MCF 10A (cell line): ENCODE measurements at regions not wholly inside any gene's neighbourhood (a gene's known extent, or its start where the extent isn't known, plus 50 kb on each side); places are given as distances from the start of the nearest gene placed in this dataset.

Experiments used
- BruUV-seq: library from RNA; stranded (reverse); fragments of 400-500 nt; replicated peaks from 2 replicates; lab custom pipeline; 2021; lab: Mats Ljungman, UMichigan
- CTCF ChIA-PET: fragments of 300-600 bp; sonication (Branson Sonifier 250); formaldehyde crosslinking; extraction: SDS; loops from one replicate; lab custom pipeline; 2021; ENCODE audit warnings: antibody characterized with exemption, inconsistent platforms; lab: Yijun Ruan, JAX
- POLR2A ChIA-PET: fragments of 300-600, 350-650 bp; sonication (Branson Sonifier 250); formaldehyde crosslinking; extraction: SDS; loops from one replicate; lab custom pipeline; 2020; ENCODE audit warnings: antibody characterized with exemption, inconsistent platforms; lab: Yijun Ruan, JAX
- DNase-seq: peaks from one replicate; pipeline ENCODE4 v3.0.0-alpha.2; 2018; ENCODE audit not compliant: unreplicated experiment
- H3K27ac Mint-ChIP-seq: one replicate; pipeline ENCODE4 v1.8.0; 2022; ENCODE audit warnings: mild to moderate bottlenecking, low read depth, mixed read lengths; ENCODE audit not compliant: unreplicated experiment
- H3K27me3 Mint-ChIP-seq: one replicate; pipeline ENCODE4 v1.8.0; 2022; ENCODE audit warnings: mixed read lengths; ENCODE audit not compliant: insufficient read depth, unreplicated experiment
- H3K36me3 Mint-ChIP-seq: one replicate; pipeline ENCODE4 v1.8.0; 2022; ENCODE audit warnings: mild to moderate bottlenecking, moderate library complexity, mixed read lengths; ENCODE audit not compliant: insufficient read depth, unreplicated experiment
- H3K4me1 Mint-ChIP-seq: one replicate; pipeline ENCODE4 v1.8.0; 2022; ENCODE audit warnings: mixed read lengths; ENCODE audit not compliant: insufficient read depth, unreplicated experiment
- H3K4me3 Mint-ChIP-seq: one replicate; pipeline ENCODE4 v1.8.0; 2022; ENCODE audit warnings: mild to moderate bottlenecking, moderate library complexity, mixed read lengths; ENCODE audit not compliant: unreplicated experiment
- H3K9me3 Mint-ChIP-seq: one replicate; pipeline ENCODE4 v1.8.0; 2022; ENCODE audit warnings: mixed read lengths; ENCODE audit not compliant: unreplicated experiment
- intact Hi-C: fragments of 100-400 bp; cut with micrococcal nuclease; formaldehyde crosslinking; loops from 2 replicates; pipeline ENCODE4 v1.14.1; 2022
- TF ChIP-seq, protein P1 (sequence below): fragments of 200-600 bp; IDR thresholded peaks from one replicate; pipeline ENCODE4 v1.8.0; 2022; ENCODE audit warnings: antibody characterized with exemption, mild to moderate bottlenecking; ENCODE audit not compliant: unreplicated experiment

DNA sequence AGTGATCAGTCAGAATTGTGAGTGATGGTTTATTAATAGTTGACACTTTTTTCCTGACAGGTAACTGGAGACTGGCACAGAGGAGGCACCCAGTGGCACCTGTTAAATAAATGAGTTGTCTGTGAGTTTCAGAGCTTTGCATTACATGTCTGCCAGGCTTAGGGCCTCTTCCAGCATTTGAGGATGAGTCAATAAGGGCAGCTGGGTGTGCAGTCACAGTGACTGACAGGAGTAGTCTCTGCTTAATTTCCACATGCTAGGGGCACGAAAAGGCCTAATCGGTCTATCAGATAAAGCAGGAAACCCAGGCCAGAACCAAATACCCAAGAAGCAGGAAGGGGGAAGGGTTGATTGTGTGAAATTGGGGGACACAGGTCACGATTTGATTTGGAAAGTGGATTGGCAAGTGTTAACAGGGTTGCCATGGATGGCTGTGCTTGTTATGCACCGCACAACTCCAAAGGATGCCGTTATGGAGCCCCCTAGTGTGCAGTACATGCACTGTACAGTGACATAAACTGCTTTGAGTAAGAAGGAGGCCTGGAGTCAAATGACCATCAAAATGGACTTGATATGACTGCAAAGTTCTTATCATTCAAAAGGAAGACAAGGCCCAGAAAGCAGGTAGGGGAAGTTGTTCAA lies 111.9 kb upstream of the GGTLC1 start:
- CTCF ChIA-PET = interaction anchor here (0.6 to 0.9 kb wide), 4 partner anchors 19 to 474 kb away, joined by 3 read pairs; no protein-coding TSS in a partner anchor
- Mint-ChIP-seq H3K9me3 (peaks cover 26% of the 10 kb centered on the region), H3K36me3 (peaks cover 5% of the 10 kb centered on the region), H3K4me3 (no peak overlapping the region), H3K27ac (no peak overlapping the region), H3K27me3 (no peaks in the 10 kb centered on the region), H3K4me1 (no peaks in the 10 kb centered on the region)
- BruUV-seq = no TSS peak
- POLR2A ChIA-PET = no interaction called here
- peak; percentile 28 for DNase-seq
- TF ChIP-seq, protein P1, sequence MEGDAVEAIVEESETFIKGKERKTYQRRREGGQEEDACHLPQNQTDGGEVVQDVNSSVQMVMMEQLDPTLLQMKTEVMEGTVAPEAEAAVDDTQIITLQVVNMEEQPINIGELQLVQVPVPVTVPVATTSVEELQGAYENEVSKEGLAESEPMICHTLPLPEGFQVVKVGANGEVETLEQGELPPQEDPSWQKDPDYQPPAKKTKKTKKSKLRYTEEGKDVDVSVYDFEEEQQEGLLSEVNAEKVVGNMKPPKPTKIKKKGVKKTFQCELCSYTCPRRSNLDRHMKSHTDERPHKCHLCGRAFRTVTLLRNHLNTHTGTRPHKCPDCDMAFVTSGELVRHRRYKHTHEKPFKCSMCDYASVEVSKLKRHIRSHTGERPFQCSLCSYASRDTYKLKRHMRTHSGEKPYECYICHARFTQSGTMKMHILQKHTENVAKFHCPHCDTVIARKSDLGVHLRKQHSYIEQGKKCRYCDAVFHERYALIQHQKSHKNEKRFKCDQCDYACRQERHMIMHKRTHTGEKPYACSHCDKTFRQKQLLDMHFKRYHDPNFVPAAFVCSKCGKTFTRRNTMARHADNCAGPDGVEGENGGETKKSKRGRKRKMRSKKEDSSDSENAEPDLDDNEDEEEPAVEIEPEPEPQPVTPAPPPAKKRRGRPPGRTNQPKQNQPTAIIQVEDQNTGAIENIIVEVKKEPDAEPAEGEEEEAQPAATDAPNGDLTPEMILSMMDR = no peak
- intact Hi-C loops = no loop called here

DNA sequence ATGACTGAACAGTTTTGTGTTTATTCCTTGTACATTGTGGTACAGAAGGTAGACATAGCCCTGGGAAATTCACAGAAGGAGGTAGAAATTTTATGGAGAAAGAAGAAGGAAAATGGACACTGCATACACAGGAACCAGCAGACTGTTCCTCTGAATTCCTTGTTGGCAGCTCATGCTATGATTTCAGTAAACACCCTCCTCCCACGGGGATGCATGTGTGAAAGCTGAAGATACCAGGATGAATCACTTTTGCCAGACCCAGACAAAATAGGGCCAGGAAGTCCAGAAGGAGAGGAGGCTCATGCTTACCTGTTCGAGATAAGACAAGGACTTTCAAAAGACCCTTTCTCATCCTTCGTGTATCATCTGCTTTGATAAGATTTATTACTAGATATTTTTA lies 110.3 kb upstream of the GGTLC1 start:
- no peaks in the 10 kb centered on the region for H3K4me1 Mint-ChIP-seq
- ChIA-PET CTCF (interaction anchor here (2.0 kb wide), 1 partner anchor 161 kb away, joined by 4 read pairs; no protein-coding TSS in a partner anchor), POLR2A (interaction anchor here (0.7 kb wide), 1 partner anchor 695 kb away, joined by 3 read pairs; no protein-coding TSS in a partner anchor)
- no peaks in the 10 kb centered on the region for H3K27me3 Mint-ChIP-seq
- no peak overlapping the region for H3K27ac Mint-ChIP-seq
- H3K9me3 Mint-ChIP-seq = peaks cover 38% of the 10 kb centered on the region
- TF ChIP-seq, protein P1 = no peak
- DNase-seq = no peak
- BruUV-seq = no TSS peak
- intact Hi-C loops = no loop called here
- peaks cover 5% of the 10 kb centered on the region for H3K36me3 Mint-ChIP-seq
- H3K4me3 Mint-ChIP-seq = no peak overlapping the region

DNA sequence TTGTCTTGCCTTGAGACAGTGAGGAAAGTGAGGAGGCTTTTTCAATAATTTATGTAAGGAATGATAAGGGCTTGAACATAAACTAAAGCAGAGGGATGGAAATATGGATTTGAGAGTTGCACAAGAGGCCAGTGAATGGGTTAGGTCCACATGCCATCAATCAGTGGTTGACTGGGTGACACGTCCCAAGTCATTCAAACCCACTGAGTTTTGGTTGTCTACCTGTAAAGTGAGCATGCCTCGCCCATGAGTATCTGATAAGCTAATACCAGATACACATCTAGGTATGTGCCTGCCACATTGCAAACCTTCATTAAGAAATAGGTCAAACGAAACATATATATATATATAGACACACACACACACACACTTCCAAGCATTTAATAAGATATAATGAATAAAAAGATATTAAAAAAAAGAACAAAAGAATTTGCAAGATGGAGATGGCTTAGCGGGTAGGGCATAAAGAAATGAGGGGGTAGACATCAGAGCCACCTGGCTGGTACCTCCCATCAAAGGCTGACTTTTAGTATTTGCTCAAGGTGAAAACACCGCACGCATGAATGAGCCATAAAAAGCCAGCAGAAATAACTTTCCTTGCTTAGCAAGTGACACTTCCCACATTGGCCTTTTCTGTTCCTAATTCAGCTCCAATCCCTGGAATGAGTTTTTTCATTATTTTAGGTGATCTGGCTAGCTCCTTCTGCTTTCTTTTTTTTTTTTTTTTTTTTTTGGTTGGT lies 109.1 kb upstream of the GGTLC1 start:
- CTCF ChIA-PET = interaction anchor here (2.0 kb wide), 1 partner anchor 160 kb away, joined by 4 read pairs; no protein-coding TSS in a partner anchor
- POLR2A ChIA-PET = no interaction called here

More for the DNA sequence above, 109.1 kb upstream of the GGTLC1 start:
- intact Hi-C loops = no loop called here
- TF ChIP-seq, protein P1 = no peak
- Mint-ChIP-seq H3K4me3 (no peak overlapping the region), H3K9me3 (peaks cover 36% of the 10 kb centered on the region), H3K36me3 (peaks cover under 1% of the 10 kb centered on the region), H3K4me1 (no peaks in the 10 kb centered on the region), H3K27me3 (no peaks in the 10 kb centered on the region), H3K27ac (no peak overlapping the region)
- DNase-seq = no peak
- BruUV-seq = no TSS peak
